BE2C (cell line): ENCODE measurements at regions not wholly inside any gene's neighbourhood (a gene's known extent, or its start where the extent isn't known, plus 50 kb on each side); places are given as distances from the start of the nearest gene placed in this dataset.

Experiments
- DNase-seq: peaks from one replicate; pipeline ENCODE4 v3.0.0-alpha.2; 2020
- H3K27me3 ChIP-seq: fragments of 250-450 bp; sonication (Bioruptor Pico); 2 replicates; pipeline ENCODE4 v1.5.1; 2020; ENCODE audit warnings: mild to moderate bottlenecking
- H3K36me3 ChIP-seq: fragments of 250-450 bp; sonication (Bioruptor Pico); 2 replicates; pipeline ENCODE4 v1.5.1; 2020; ENCODE audit warnings: mild to moderate bottlenecking
- H3K4me1 ChIP-seq: fragments of 250-450 bp; sonication (Bioruptor Pico); 2 replicates; pipeline ENCODE4 v1.5.1; 2020
- H3K4me3 ChIP-seq: 2 replicates; pipeline ENCODE4 v1.5.1; 2011; ENCODE audit warnings: low read depth, low read length
- H3K9me3 ChIP-seq: fragments of 250-450 bp; sonication (Bioruptor Pico); 2 replicates; pipeline ENCODE4 v1.5.1; 2020
- TF ChIP-seq, protein P1 (sequence below): IDR thresholded peaks from 2 replicates; pipeline ENCODE4 v1.5.1; 2012; ENCODE audit warnings: mild to moderate bottlenecking, low read depth, low read length

DNA sequence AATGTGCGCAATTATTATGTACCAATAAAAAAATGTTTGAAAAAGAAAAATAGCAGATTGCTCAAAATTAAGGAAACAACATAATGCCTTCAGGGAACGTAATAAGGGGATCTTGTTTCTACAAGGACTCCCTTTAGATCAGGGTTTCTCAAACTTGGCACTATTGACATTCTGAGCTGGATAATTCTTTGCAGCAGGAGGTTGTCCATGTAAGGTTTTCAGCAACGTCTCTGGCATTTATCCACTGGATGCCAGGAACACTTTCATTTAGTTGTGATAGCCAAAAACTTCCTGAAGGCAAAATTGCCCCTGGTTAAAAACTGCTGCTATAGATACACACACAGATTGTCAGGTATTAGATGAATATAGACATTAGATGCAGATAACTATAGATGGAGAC lies 666.7 kb upstream of the ADAMTS5 start:
- no peak overlapping the region for H3K4me3 ChIP-seq
- H3K27me3 ChIP-seq: no peaks in the 10 kb centered on the region
- no peaks in the 10 kb centered on the region for H3K9me3 ChIP-seq
- no peaks in the 10 kb centered on the region for H3K36me3 ChIP-seq
- H3K4me1 ChIP-seq: no peaks in the 10 kb centered on the region
- TF ChIP-seq, protein P1, sequence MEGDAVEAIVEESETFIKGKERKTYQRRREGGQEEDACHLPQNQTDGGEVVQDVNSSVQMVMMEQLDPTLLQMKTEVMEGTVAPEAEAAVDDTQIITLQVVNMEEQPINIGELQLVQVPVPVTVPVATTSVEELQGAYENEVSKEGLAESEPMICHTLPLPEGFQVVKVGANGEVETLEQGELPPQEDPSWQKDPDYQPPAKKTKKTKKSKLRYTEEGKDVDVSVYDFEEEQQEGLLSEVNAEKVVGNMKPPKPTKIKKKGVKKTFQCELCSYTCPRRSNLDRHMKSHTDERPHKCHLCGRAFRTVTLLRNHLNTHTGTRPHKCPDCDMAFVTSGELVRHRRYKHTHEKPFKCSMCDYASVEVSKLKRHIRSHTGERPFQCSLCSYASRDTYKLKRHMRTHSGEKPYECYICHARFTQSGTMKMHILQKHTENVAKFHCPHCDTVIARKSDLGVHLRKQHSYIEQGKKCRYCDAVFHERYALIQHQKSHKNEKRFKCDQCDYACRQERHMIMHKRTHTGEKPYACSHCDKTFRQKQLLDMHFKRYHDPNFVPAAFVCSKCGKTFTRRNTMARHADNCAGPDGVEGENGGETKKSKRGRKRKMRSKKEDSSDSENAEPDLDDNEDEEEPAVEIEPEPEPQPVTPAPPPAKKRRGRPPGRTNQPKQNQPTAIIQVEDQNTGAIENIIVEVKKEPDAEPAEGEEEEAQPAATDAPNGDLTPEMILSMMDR: no peak
- DNase-seq: no peak

DNA sequence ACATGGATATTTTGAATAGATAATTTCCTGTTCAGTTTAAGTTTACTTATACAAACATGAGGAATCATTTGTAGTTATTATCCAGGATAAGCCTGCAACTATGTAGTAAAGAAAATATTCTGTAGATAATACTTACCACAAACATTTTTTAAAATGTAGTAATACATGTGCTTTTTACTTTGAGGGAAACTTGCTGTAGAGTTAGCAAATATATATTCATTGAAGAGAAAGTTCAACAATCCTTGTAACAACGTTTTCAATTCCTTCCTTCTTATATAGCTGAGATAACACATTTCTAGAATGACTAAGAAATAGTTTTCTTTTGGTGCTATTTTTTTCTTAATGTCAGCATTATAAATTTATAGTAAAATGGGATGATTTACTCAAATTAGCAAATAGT lies 664.6 kb upstream of the ADAMTS5 start:
- TF ChIP-seq, protein P1: no peak

DNA sequence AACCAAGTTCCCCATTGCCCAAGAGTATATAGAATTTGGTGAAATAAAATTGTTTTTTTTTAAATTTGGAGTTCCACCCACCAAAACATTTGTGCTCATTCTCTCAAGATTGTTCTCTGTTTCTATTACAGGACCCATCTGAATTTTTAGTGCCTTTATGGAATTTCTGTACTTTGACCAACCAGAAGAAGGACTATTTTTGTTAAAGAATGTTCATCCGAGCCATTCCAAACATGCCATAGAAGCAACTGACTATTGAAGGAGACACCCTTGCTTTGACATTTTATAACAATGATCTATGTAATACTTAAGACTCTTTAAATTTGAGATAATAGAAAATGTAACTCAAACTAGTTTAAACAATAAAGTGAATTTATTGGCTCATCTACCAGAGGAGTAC lies 655.7 kb upstream of the ADAMTS5 start:
- DNase-seq: no peak
- no peaks in the 10 kb centered on the region for H3K27me3 ChIP-seq
- TF ChIP-seq, protein P1: no peak
- H3K36me3 ChIP-seq: no peaks in the 10 kb centered on the region
- no peak overlapping the region for H3K4me3 ChIP-seq
- no peaks in the 10 kb centered on the region for H3K9me3 ChIP-seq
- H3K4me1 ChIP-seq: no peaks in the 10 kb centered on the region

More for the DNA sequence above, 664.6 kb upstream of the ADAMTS5 start:
- Histone ChIP-seq H3K4me3 (no peak overlapping the region), H3K4me1 (no peaks in the 10 kb centered on the region), H3K27me3 (no peaks in the 10 kb centered on the region), H3K9me3 (no peaks in the 10 kb centered on the region), H3K36me3 (no peaks in the 10 kb centered on the region)
- DNase-seq: no peak

DNA sequence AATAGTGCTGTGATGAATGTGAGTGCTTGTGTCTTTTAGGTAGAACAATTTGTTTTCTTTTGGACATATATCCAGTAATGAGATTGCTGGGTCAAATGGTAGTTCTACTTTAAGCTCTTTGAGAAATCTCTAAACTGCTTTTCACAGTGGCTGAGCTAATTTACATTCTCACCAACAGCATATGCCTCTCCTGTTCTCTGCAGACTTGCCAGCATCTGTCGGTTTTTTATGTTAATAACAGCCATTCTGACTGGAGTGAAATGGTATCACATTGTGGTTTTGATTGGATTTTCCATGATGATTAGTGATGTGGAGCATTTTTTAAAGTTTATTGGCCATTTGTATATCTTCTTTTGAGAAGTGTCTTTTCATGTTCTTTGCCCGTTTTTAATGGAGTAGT lies 647.3 kb upstream of the ADAMTS5 start:
- no peak overlapping the region for H3K4me3 ChIP-seq
- no peaks in the 10 kb centered on the region for H3K9me3 ChIP-seq
- no peaks in the 10 kb centered on the region for H3K4me1 ChIP-seq
- no peak for DNase-seq
- no peaks in the 10 kb centered on the region for H3K36me3 ChIP-seq
- H3K27me3 ChIP-seq: no peaks in the 10 kb centered on the region
- TF ChIP-seq, protein P1: no peak

DNA sequence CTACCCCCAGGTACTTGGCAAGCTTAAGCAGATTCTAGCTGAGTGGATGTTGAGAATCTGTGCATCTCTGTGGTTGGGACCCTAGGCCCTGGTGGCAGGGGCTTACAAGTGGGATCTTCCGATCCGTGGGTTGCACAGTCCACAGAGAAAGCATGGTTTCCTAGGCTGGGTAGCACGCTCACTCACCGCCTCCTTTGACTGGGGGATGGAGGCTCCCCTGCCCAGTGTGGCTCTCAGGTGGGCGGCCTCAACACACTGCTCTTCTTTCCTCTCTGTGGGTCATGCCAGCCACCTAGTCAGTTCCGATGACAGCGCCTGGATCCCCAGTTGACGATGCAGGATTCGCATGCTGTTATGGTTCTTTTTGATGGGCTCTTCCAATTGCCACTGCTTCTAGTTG lies 639.5 kb upstream of the ADAMTS5 start:
- Histone ChIP-seq H3K27me3 (no peaks in the 10 kb centered on the region), H3K4me1 (no peaks in the 10 kb centered on the region), H3K4me3 (no peak overlapping the region), H3K36me3 (no peaks in the 10 kb centered on the region), H3K9me3 (no peaks in the 10 kb centered on the region)
- TF ChIP-seq, protein P1: no peak
- no peak for DNase-seq

DNA sequence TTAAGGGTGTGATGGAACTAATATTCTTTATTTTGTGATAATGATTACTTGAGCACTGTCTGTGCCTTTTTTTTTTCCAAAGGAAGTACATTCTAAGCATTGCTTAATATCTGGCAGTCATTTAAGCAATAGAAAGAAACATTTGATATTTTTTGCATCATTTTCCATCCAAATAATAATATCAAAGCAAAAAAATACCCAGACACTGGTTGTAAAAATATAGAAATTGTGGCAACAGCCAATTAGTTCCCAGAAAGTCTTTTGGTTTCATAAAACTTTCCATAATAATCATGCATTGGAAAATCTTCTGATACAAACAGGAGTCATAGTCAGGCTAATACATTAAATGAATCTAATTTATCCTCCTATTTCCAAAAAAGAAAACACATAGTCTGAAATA lies 629.3 kb upstream of the ADAMTS5 start:
- TF ChIP-seq, protein P1: no peak
- no peaks in the 10 kb centered on the region for H3K9me3 ChIP-seq

More for the DNA sequence above, 629.3 kb upstream of the ADAMTS5 start:
- H3K27me3 ChIP-seq: no peaks in the 10 kb centered on the region
- no peaks in the 10 kb centered on the region for H3K4me1 ChIP-seq
- H3K4me3 ChIP-seq: no peak overlapping the region
- no peak for DNase-seq
- no peaks in the 10 kb centered on the region for H3K36me3 ChIP-seq
